K562 (cell line): ENCODE measurements at regions not wholly inside any gene's neighbourhood (a gene's known extent, or its start where the extent isn't known, plus 50 kb on each side); places are given as distances from the start of the nearest gene placed in this dataset.

ENCODE experiments used
- ATF7 ChIP-seq: fragments of 450-650 bp; IDR thresholded peaks from 2 replicates; pipeline ENCODE4 v1.7.1; 2014; ENCODE audit warnings: mild to moderate bottlenecking, moderate library complexity
- CBX3 ChIP-seq, 2 experiments: IDR thresholded peaks; 1 replicate in 1 of 2; 2 replicates in 1 of 2; pipeline ENCODE4 v1.6.1; 2012; ENCODE audit warnings: inconsistent platforms in 2 of 2, low read length in 2 of 2, borderline replicate concordance in 1 of 2, control low read depth in 1 of 2
- CTCF ChIP-seq, 3 experiments: IDR thresholded peaks in 2 of 3; conservative IDR thresholded peaks in 1 of 3; 2 replicates each; pipeline ENCODE4 v1.5.1; 2011 to 2012; ENCODE audit warnings: low read length in 3 of 3, mild to moderate bottlenecking in 3 of 3, control low read depth in 2 of 3, improper control_type of control experiment in 1 of 3, inconsistent platforms in 1 of 3, low read depth in 1 of 3, mixed read lengths in 1 of 3, moderate library complexity in 1 of 3; ENCODE audit not compliant: insufficient read depth in 2 of 3
- E2F6 ChIP-seq, 2 experiments: IDR thresholded peaks; 2 replicates each; pipeline ENCODE4 v1.6.1; 2011; ENCODE audit warnings: borderline replicate concordance in 1 of 2, control low read depth in 1 of 2, low read depth in 1 of 2, low read length in 1 of 2, mild to moderate bottlenecking in 1 of 2, mixed read lengths in 1 of 2, moderate library complexity in 1 of 2; ENCODE audit not compliant: insufficient read depth in 1 of 2, insufficient read length in 1 of 2, poor library complexity in 1 of 2, severe bottlenecking in 1 of 2; ENCODE audit errors: extremely low read depth in 1 of 2
- HNRNPL ChIP-seq: fragments of 200-400 bp; formaldehyde crosslinking; IDR thresholded peaks from 2 replicates; pipeline ENCODE4 v1.6.1; 2017; ENCODE audit warnings: low read depth, mild to moderate bottlenecking, low read length
- TCF7L2 ChIP-seq: fragments of 150-350 bp; IDR thresholded peaks from 2 replicates; pipeline ENCODE4 v1.6.1; 2016; ENCODE audit warnings: low read depth, mild to moderate bottlenecking, low read length, moderate library complexity
- TEAD4 ChIP-seq, 2 experiments: sonication (generic) in 1 of 2; formaldehyde crosslinking in 1 of 2; IDR thresholded peaks; 2 replicates each; pipeline versions ENCODE4 v1.6.1 to v1.8.0; 2012 to 2022; ENCODE audit warnings: borderline replicate concordance in 1 of 2, inconsistent platforms in 1 of 2, low read length in 1 of 2, mild to moderate bottlenecking in 1 of 2, missing genetic modification reagents in 1 of 2
- ZNF311 ChIP-seq: fragments of 250-450 bp; sonication (Bioruptor Pico); IDR thresholded peaks from 2 replicates; pipeline ENCODE4 v1.4.0; 2020; ENCODE audit warnings: mild to moderate bottlenecking, moderate library complexity

- TF ChIP-seq TCF7L2 (no peak), CTCF (IDR thresholded peaks at IDR 0.05 in 2 of 3, conservative IDR thresholded peaks at IDR 0.05 in 1 of 3; ENCODE audit: insufficient read depth in 2 of 3, low read depth in 1 of 3, low read length in 3 of 3) (no peak), E2F6 (IDR thresholded peaks at IDR 0.05; ENCODE audit: borderline replicate concordance in 1 of 2, extremely low read depth in 1 of 2, insufficient read depth in 1 of 2, insufficient read length in 1 of 2, low read depth in 1 of 2, low read length in 1 of 2, poor library complexity in 1 of 2, severe bottlenecking in 1 of 2) (no peak), CBX3 (IDR thresholded peaks at IDR 0.05; ENCODE audit: borderline replicate concordance in 1 of 2, low read length in 2 of 2) (no peak), ZNF311 (CRISPR knock-in tag) (no peak), ATF7 (no peak), HNRNPL (no peak), TEAD4 (IDR thresholded peaks at IDR 0.05; ENCODE audit: low read length) (no peak), TEAD4 (CRISPR knock-in tag; IDR thresholded peaks at IDR 0.05; ENCODE audit: borderline replicate concordance) (no peak)
Measured at GRCh38 chr18:70688286-70688685, 399.4 kb downstream of the SOCS6 start.
